ENCODE measurements at regions not wholly inside any gene's neighbourhood (a gene's known extent, or its start where the extent isn't known, plus 50 kb on each side); places are given as distances from the start of the nearest gene placed in this dataset.

DNA sequence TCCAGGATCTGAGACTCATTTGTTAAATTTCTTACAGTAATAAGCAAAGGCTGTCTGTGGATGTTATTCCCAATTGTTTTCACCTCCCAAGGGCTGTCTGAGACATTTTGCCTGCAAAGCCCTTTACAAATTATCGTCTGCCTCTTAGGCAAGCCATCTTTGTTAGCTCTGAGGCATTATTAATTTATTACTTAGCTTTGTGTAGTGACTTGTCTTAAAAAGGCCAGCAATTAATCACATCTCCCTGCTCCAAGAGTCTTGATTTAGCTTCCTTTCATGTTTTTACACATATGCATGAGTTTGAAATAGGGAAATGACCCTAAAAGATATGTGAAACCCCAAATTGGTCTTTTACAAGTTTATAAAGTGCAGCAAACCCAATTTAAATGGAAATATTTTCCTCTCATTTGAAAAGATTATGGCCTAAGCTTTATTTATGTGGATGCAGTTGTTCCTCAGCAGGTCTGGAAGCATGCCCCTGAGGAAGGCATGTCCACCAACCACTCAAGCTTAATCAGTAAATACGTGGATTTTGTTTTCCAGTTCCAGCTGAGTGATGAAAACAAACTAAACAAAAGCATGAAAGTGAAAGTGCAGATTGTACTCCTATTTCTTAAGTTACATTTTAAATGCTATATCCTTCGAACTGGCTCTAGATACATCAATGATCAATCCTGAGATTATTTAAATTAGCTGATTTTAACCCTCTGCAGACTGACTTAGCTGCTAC lies 173.6 kb upstream of the LNX1 start:
- DNase-seq, result no peak

DNA sequence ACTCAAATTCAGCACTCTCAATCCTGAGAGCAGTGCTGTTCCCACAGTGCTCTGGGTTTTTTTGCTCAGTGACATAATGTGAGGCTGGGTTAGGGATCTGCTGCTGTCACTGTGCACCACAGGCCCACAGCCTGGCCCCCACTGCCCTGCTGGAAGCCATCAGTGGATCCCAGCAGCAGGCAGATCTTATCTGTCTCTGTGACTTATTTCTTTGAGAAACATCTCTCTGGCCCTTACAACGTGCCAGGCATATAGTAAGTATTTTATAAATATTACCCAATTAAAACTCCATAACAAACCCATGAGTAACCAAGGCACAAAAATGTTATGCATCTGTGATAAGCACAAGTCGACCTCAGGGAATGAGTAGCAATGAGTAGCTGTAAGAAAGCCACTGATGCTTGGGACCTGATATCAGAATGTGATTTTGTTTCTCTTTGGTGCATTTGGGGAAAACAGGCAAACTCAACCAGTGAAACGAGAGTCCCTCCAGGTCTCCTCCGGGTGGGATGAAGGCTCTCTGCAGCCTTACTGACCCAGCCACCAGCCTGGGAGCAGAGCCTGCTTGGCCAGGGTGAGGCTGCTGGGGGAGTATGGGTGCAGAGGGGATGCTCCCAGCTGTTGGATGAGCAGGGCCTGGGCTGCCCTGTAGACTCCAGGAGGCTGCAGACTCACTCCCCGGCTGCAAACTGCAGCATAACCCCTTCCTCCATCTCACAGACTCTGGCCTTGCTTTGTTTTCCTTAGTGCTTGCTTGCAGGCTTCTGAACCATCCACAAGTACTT lies 172.7 kb upstream of the LNX1 start:
- DNase-seq, result no peak

DNA sequence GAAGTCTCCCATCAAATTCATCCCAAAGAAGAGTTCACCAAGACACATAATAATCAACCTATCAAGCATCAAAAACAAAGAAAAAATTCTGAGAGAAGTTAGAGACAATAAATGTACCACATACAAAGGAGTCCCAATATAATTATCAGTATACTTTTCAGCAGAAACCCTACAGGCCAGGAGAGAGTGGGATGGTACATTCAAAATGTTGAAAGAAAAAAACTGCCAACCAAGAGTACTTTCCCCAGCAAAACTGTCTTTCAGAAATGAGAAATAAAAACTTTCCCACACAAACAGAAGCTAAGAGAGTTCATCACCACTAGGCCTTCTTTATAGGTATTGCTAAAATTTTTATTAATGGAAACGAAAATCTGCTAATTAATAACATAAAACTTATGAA lies 164.4 kb upstream of the LNX1 start:
- DNase-seq, result no peak

DNA sequence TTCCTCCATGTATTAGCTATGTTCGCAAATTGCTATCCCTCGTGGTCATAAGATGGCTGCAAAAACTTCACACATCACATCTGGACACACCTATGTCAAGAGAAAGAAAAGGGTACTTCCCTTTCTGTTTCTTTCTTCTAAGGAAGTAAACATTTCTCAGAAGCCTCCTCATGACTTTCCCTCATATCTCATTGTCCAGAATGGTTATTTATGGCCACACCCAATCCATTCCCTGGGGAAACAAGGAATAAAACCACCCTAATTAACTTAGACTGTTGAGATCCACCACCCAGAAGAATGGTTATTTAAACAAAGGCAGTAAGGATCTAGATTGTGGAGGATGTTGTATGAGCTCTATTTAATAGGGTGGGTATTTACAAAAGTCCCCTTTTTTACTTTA lies 160.8 kb upstream of the LNX1 start:
- DNase-seq, result no peak

DNA sequence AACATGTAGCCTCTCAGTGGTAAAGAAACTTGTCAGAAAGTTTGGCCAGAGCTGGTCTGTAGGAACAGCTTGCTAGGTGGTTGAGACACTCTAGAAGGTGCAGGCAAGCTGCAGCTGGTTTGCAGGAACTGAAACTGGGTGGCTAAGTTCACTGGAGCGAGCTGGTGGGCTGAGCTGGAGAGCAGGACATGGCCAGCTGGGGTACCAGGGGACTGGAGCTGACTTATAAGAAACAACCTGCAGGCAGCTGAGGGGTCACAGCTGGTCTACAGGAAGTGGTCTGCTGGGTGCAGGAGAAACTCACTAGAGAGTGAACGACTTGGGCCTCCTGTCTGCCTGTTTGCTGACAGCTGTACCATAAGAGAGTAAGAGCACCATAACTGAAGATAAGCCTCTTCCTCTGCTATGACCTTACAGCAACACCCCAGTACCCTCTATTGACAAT lies 157.1 kb upstream of the LNX1 start:
- DNase-seq, result peak; percentile 66

DNA sequence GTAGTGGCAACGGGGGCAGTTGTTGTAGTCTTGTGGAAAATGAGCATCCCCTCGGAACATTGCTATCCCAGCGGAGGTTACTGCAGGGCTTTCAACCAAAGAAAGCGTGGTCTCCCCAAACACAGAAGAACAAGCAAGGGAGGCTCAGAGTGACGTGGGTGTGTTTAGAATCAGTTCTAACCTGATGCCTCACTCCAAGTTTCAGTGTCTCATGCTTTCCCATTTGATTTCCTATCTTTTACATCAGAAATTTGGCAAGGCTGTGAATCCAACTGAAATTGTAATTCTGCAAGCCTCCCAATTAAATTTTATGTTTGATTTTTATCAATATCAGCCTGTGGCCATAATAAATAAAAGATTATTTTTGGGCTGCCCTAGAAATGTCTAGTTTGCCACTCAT lies 156.1 kb upstream of the LNX1 start:
- DNase-seq, result no peak

DNA sequence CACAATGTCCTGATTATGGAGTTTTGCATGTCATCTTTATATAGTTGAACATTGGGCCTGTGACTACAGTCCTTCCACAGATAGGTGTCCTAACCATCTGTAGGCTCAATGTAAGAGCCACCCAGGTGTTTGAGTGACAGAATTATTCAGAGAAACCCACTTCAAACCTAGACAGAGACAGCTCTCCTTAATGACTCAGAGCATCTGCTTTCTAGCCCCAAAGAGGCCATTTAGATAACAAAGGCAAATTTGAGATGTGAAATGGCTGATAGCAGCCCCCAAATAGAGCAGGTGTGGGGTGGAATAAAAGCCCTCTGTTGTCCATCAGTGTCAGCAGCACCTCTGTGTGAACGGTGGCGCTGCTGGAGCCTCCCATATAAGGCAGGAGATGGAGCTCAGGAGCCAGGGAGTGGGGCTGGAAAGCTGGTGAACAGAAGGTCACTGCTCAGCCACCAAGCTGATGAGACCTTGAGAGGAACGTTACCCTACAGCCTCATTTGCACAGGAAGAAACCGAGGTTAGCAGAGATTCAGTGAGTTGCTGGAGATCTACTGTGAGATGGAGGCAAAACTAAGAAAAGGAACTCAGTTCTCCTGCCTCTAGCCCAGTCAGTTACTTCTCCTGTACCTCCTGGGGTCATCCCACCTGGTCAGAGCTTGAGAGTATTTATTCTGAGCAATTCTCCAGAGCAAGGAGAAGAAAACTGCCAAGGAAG lies 153.3 kb upstream of the LNX1 start:
- no peak for DNase-seq

DNA sequence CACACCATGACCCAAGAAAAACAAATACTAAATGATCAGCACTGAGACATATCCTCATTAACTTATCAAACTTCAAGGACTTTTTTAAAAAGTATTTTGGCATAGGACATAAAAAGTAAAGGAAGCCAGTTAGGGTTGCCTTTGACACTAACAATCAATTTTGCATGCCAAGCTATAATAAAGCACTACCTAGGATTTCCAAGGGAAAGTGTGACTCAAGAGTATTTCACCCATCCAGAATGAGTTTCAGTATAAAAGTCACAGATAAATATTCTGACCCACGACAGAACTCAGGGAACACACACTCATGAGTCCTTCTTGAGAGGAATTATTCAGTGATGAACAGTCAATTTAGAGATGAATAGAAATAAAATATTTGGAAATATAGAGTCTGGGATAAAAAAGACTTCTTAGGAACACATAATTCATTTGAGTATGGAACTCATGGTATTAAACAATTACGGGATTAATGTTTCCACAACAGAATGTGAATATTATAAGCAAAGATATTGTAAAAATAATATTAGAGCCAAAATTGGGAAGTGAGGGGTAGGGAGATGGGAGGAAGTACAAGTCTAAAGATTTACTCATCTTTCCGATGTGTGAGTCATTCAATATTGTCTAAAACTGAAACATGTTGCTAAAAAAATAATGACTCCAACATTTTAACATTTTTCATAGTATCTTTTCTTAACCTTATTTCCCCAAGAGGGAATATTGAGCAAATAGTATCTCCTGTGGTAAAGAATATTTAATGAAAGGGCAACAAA lies 143.5 kb upstream of the LNX1 start:
- no peak for DNase-seq

DNA sequence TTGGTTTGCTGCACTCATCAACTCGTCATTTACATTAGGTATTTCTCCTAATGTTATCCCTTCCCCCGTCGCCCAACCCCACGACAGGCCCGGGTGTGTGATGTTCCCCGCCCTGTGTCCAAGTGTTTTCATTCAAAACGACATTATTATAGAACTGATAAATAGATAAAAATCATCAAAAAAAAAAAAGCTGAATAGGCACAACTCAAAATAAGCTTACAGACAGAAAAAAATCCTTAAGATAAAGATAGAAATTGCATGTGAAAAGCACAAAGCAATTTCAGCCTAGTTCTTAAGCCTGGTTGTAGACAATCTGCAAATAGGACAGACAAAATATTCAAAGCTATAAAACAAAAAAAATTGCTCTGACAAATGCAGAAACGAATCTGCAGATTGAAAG lies 142.9 kb upstream of the LNX1 start:
- DNase-seq, result no peak

DNA sequence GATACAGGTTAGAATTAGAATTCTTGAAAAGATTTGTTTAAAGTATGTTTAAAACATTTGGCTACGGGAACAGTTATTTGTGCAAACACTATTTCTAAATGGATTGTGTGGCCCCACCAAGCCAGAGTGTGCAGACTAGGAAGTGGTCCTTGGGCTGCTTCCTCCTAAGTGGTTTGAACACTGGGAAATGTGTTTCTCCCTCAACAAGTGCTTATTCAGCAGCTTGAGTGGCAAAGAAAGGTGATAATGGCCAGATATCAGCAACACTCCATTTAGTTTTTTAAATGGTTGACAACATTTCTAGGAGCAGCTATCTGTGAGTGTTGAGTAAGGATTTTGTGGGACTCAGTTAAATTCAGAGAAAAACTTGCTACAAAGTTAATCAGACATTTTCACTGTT lies 141.4 kb upstream of the LNX1 start:
- DNase-seq, result no peak

DNA sequence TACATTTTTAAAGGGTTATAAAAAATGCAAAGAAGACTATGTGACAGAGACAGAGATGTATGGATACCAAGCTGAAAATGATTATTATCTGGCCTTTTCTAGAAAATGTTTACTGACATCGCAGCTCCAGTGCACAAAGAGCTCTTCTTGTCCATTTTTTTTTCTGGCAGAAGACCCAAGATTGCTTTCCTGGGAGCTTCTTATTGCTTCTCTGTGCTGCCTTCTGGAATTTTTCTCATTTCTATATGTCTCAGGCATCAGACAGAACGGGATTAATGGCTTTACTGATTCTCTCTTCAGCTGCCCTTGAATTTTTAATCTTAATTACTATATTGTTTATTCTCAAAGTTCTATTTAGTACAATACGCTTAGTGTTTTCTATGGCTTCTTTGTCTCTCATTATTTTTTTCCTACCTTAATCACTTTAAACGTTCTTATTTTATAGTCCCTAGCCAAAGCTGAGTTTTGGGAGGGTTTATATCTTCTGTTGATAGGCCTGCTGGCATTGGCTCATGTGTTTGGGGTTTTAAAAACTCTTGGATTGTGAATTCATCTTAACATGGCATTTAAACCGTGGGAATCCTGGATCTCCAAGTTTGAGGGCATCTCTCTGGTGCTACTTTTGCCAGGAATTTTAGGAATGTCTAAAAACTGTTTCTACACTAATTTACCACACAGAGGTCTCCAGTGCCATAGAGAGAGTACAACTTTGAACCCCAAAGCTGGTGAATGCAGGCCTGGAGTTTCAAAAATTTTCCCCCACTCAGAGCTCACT lies 138.9 kb upstream of the LNX1 start:
- no peak for DNase-seq

DNA sequence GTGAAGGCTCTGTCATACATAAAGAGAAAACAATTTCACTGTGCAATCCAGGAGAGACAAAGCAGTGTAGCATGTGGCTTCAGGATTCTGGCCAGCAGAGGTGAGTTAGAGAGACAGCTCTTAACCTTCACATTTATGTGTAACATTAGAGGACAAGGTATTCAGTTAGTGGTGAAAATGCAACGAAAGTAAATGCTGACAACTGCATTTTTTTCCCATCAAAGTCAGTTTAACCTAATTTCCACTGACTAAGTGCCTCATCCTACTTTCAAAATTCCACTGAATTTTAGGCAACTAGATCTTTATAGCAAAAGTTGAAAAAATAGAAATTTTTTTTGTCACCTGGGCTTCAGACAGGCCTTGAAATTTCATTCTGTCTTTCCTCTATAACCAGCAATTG lies 130.8 kb upstream of the LNX1 start:
- DNase-seq, result no peak

DNA sequence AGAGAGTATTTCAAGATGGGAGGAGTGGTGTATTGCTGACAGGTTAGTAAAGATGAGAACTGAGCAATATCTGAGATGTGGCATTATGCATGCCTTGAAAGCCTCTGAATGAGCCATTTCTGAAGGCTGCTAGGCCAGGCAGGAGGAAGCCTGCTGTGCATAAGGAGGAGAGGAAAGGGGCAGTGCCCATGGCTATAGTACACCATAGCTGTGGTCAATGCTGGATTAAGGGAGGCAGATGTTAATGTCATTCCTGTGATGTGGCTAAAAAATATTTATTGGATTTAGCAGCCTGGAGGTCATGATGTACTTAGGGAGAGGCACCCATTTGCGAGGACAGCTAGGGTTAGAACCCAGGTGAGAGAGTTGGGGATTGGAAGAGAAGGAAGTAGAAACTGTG lies 130.0 kb upstream of the LNX1 start:
- no peak for DNase-seq

DNA sequence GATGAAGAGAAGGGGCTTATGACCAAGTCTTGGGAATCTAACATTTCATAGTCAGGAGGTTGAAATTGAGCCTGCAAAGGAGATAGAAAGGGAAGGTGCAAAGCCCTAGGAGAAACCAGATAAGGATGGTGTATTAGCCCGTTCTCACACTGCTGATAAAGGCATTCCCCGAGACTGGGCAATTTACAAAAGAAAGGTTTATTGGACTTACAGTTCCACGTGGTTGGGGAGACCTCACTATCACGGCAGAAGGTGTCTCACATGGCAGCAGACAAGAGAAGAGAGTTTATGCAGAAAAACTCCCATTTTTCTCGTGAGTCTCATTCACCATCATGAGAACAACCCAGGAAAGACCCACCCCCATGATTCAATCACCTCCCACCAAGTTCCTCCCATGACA lies 129.5 kb upstream of the LNX1 start:
- no peak for DNase-seq

DNA sequence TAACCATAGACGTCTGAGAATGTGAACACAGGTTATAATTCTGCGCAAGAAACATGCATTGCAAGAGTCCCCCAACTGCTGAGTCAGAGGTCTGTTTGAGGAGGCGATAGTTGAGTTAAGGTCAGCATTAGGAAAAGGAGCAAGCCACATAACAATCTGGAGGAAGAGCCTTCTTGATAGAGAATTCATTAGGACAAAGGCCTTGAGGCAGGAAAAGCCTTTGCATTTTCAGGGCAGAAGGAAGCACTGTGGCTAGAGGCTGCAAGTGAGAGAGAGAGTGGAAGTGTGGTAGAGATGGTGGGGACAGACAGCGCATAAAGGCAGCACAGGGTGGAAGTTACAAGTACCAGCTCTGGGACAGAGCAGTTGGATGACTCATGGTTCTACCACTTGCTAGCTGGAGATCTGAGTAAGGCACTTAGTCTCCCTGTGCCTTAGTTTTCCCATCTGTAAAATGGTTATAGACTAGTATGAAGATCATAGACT lies 125.8 kb upstream of the LNX1 start:
- no peak for DNase-seq

DNA sequence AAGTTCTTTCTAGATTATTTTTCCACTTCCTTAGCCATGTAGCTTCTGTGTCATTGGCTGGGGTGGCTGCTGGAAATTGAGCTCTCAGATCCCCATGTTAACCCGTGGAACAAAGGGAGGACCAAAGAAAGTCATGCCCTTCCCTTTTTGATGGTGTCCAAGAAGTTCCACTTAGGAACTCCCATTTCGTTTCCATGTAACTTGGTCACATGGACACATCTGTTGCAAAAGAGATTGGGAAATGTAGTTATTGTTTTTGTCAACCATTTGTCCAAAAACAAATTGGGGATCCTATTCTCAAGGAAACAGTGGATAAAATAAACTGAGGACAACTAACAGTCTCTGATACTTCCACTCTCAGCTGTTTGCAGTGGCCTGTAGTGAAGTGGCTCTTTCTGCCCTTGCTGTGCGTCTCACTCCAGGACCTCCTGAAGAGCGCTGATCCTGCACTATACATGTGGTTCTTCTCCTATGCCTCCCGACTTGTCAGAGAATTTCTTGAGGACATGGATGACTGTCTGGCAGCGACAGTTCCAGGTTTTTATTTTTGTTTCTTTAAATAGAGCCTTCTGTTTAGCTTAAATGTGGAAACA lies 125.3 kb upstream of the LNX1 start:
- no peak for DNase-seq

DNA sequence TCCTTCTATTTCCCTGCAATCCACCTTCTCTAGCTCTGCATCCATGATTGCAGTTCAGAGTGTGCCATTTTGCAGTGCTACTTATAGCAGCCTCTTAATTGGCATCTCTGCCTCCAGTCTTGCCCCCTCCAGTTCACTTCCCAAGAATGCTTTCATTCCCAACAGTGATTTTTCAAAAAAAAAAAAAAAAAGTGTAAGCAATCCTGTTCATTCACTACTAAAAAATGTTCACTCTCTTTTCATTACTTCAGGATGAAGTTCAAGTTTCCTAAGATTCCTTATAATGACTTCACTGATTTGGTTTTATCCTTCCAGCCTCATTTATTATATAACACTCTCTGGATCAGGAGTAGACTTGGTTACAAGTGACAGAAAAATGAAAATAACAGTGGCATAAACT lies 124.7 kb upstream of the LNX1 start:
- DNase-seq, result no peak

DNA sequence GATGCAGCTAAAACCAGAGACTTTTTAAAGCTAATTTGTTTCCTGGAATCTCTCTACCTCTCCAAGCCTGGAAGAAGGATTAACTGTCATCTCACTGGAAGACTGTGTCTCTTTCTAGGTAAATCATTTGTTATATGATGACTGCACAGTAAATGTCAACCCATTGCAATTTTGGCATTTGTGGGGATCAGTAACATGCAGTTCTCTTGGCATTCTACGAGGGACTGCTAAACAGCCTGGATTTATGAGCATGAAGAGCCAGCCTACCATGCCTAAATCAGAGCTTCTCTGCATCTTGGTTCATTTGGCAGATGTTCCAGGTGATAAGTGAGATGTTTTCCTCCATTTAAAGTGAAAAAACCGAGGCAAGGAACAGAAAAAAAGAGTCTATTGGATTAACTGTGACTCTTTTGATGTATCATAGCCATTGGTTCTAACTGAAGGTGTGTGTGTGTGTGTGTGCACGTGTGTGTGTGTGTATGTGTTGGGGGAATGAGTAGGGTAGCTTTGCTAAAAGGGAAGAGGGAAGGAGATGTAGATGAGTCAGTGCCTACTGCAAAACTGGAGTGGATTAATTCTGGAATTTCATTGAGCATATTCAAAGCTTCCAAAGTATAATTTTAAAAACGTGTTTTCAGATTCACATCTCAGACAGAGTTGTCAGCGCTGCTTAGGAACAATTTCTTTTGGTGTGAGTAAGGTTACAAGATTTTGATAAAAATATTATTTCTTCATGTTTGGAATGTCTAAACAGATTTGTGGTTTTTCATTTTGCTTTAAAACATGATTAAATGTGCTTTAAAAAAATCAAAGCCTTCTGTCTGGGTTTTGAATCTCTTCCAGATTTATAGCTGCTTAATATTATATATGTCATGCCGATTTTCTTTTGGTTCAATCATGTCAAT lies 123.2 kb upstream of the LNX1 start:
- DNase-seq, result no peak

DNA sequence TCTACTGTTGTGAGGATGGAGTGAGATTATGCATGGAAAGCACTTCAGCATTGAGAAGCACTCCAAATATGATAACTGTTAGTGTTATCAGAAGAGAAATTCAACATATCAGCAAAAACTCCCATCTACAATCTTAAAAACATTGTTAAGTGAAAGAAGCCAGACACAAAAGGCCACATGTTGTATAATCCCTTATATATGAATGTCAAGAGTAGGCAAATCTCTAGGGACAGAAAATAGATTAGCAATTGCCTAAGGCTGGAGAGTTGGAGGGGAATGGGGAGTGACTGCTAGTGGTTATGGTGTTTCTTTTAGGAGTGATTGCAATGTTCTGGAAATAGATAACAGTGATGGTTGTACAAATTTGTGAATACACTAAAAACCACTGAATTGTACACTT lies 122.5 kb upstream of the LNX1 start:
- no peak for DNase-seq

DNA sequence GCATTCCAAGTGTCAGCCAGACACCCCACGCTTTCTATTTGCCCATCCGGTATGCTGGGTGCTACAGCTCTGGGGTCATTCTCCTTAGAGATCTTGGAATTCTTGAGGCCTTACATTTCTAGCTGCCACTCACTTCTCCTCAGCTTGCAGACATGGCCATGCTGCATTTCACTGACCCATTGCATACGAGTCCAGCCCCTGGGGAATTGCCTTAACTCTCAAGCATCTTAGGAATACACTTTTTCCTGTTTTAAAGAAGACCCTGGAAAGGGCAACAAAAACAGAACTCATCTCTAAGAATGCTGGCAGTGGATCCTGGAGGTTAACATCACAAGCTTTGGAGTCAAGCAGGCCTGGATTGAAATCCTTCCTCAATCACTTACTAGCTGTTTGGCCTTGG lies 122.0 kb upstream of the LNX1 start:
- no peak for DNase-seq
